IMR-90 (cell line): ENCODE measurements at regions not wholly inside any gene's neighbourhood (a gene's known extent, or its start where the extent isn't known, plus 50 kb on each side); places are given as distances from the start of the nearest gene placed in this dataset.
A peak's percentile ranks its signal among the peaks of the same experiment; 100 is the strongest.

Experiments used
- ATAC-seq: fragments of 200-7000 bp; cut with Tn5 transposase; 2 replicates; pipeline ENCODE4 v1.9.1; 2020; ENCODE audit warnings: low read depth, mild to moderate bottlenecking, moderate library complexity
- BruUV-seq: library from RNA; stranded (reverse); fragments of 400-500 nt; replicated peaks from 2 replicates; lab custom pipeline; 2021; lab: Mats Ljungman, UMichigan
- CTCF ChIA-PET: fragments of 300-600 bp; formaldehyde crosslinking; extraction: SDS; loops from one replicate; lab custom pipeline; 2021; ENCODE audit warnings: antibody characterized with exemption; lab: Yijun Ruan, JAX
- POLR2A ChIA-PET: fragments of 300-600 bp; sonication (Branson Sonifier 250); formaldehyde crosslinking; loops from one replicate; lab custom pipeline; 2022; ENCODE audit warnings: antibody characterized with exemption; ENCODE audit not compliant: unreplicated experiment; lab: Charles Lee
- DNase-seq: peaks from one replicate; pipeline ENCODE4 v3.0.0; 2013
- H2AFZ ChIP-seq: replicated peaks from 2 replicates; pipeline ENCODE3; 2013; ENCODE audit warnings: low read length, mild to moderate bottlenecking; ENCODE audit not compliant: poor library complexity
- H2AK5ac ChIP-seq: 2 replicates; pipeline ENCODE4 v1.6.1; 2013; ENCODE audit warnings: low read depth, low read length, inconsistent platforms
- H2AK9ac ChIP-seq: replicated peaks from 2 replicates; pipeline ENCODE3; 2013; ENCODE audit warnings: mild to moderate bottlenecking, low read depth, low read length, moderate library complexity; ENCODE audit not compliant: poor library complexity
- H2BK120ac ChIP-seq: 2 replicates; pipeline ENCODE4 v1.6.1; 2013; ENCODE audit warnings: low read depth, low read length, inconsistent platforms
- H2BK15ac ChIP-seq: 3 replicates; pipeline ENCODE4 v1.6.1; 2013; ENCODE audit warnings: low read depth, low read length, inconsistent platforms
- H2BK20ac ChIP-seq: 2 replicates; pipeline ENCODE4 v1.6.1; 2013; ENCODE audit warnings: low read depth, mild to moderate bottlenecking, inconsistent platforms, low read length, moderate library complexity
- H2BK5ac ChIP-seq: 2 replicates; pipeline ENCODE4 v1.6.1; 2013; ENCODE audit warnings: mild to moderate bottlenecking, low read depth, low read length, inconsistent platforms; ENCODE audit not compliant: poor library complexity, severe bottlenecking
- H3K14ac ChIP-seq: replicated peaks from 2 replicates; pipeline ENCODE4 v1.6.1; 2013; ENCODE audit warnings: low read depth, low read length, inconsistent platforms
- H3K18ac ChIP-seq: 2 replicates; pipeline ENCODE4 v1.6.1; 2013; ENCODE audit warnings: low read depth, low read length, control low read depth
- H3K23ac ChIP-seq: 2 replicates; pipeline ENCODE4 v1.6.1; 2013; ENCODE audit warnings: low read depth, low read length, inconsistent platforms
- H3K27ac ChIP-seq: 2 replicates; pipeline ENCODE4 v1.5.1; 2013; ENCODE audit warnings: mild to moderate bottlenecking, control low read depth, low read length; ENCODE audit not compliant: insufficient read depth
- H3K27me3 ChIP-seq: 2 replicates; pipeline ENCODE4 v1.6.1; 2013; ENCODE audit warnings: low read length; ENCODE audit not compliant: control insufficient read depth, insufficient read depth
- H3K36me3 ChIP-seq: 2 replicates; pipeline ENCODE4 v1.6.1; 2013; ENCODE audit warnings: low read length, mixed read lengths; ENCODE audit not compliant: control insufficient read depth, insufficient read depth
- H3K4ac ChIP-seq: 2 replicates; pipeline ENCODE4 v1.6.1; 2013; ENCODE audit warnings: low read depth, low read length, inconsistent platforms
- H3K4me1 ChIP-seq: 2 replicates; pipeline ENCODE4 v1.6.1; 2013; ENCODE audit warnings: low read length, mixed read lengths; ENCODE audit not compliant: control insufficient read depth, insufficient read depth
- H3K4me2 ChIP-seq: 2 replicates; pipeline ENCODE4 v1.6.1; 2013; ENCODE audit warnings: low read depth, mild to moderate bottlenecking, control low read depth, low read length, moderate library complexity
- H3K4me3 ChIP-seq: 2 replicates; pipeline ENCODE4 v1.5.1; 2013; ENCODE audit warnings: low read depth, mild to moderate bottlenecking, control low read depth, low read length, moderate library complexity; ENCODE audit not compliant: insufficient read depth
- H3K56ac ChIP-seq: 2 replicates; pipeline ENCODE4 v1.6.1; 2013; ENCODE audit warnings: low read length, inconsistent platforms; ENCODE audit not compliant: insufficient read depth; ENCODE audit errors: extremely low read depth
- H3K79me1 ChIP-seq, 2 experiments: 2 replicates each; pipeline ENCODE4 v1.6.1; 2013; ENCODE audit warnings: low read length in 2 of 2, inconsistent platforms in 1 of 2, low read depth in 1 of 2
- H3K9ac ChIP-seq: 2 replicates; pipeline ENCODE4 v1.6.1; 2013; ENCODE audit warnings: low read depth, low read length, control low read depth
- H3K9me1 ChIP-seq: 2 replicates; pipeline ENCODE4 v1.6.1; 2013; ENCODE audit warnings: low read length, inconsistent platforms; ENCODE audit not compliant: insufficient read depth
- H3K9me3 ChIP-seq: 2 replicates; pipeline ENCODE4 v1.6.1; 2013; ENCODE audit warnings: low read length; ENCODE audit not compliant: control insufficient read depth, insufficient read depth
- H4K20me1 ChIP-seq: 2 replicates; pipeline ENCODE4 v1.6.1; 2013; ENCODE audit warnings: low read length, inconsistent platforms; ENCODE audit not compliant: insufficient read depth
- H4K5ac ChIP-seq: 2 replicates; pipeline ENCODE4 v1.6.1; 2013; ENCODE audit warnings: mild to moderate bottlenecking, low read depth, low read length, control low read depth
- H4K8ac ChIP-seq, 2 experiments: 2 replicates each; pipeline ENCODE4 v1.6.1; 2013; ENCODE audit warnings: low read depth in 2 of 2, low read length in 2 of 2, control low read depth in 1 of 2, inconsistent platforms in 1 of 2
- H4K91ac ChIP-seq: 2 replicates; pipeline ENCODE4 v1.6.1; 2013; ENCODE audit warnings: low read depth, low read length, inconsistent platforms; ENCODE audit not compliant: insufficient read depth
- BHLHE40 ChIP-seq: fragments of 150-350 bp; IDR thresholded peaks from 2 replicates; pipeline ENCODE4 v1.6.1; 2016; ENCODE audit warnings: mild to moderate bottlenecking, low read depth, low read length
- CEBPB ChIP-seq: IDR thresholded peaks from 2 replicates; pipeline ENCODE4 v1.6.1; 2012; ENCODE audit warnings: low read depth, low read length, improper control_type of control experiment
- WGBS, 2 experiments: methylation state at CpG; one replicate each; pipeline versions ENCODE4 v1.1.5 to v1.1.7; 2013; ENCODE audit warnings: missing lambda C conversion rate in 2 of 2; ENCODE audit not compliant: insufficient read length in 1 of 2; ENCODE audit errors: extremely low coverage in 2 of 2; 5-methylcytosine and 5-hydroxymethylcytosine counted together
- dilution Hi-C: fragments of 300-500 bp; cut with HindIII; formaldehyde crosslinking; loops from one replicate; pipeline ENCODE4 v1.14.3; 2018; ENCODE audit warnings: low sequenced_read_pairs; ENCODE audit not compliant: unreplicated experiment
- in situ Hi-C: fragments of 300-500 bp; cut with MboI; formaldehyde crosslinking; loops from 3 replicates; pipeline ENCODE4 v1.14.3; 2019; ENCODE audit warnings: low sequenced_read_pairs, inconsistent platforms, mixed read lengths
- intact Hi-C: fragments of 100-400 bp; cut with micrococcal nuclease; formaldehyde crosslinking; loops from 2 replicates; pipeline ENCODE4 v1.10.0; 2022

- TF ChIP-seq BHLHE40 (no peak), CEBPB (peak; percentile 31; the same call in 1 of the 2 replicates)
- Histone ChIP-seq H3K14ac (no peak overlapping the region), H2BK20ac (no peak overlapping the region), H2BK15ac (no peak overlapping the region), H3K4me3 (no peak overlapping the region), H3K9ac (no peak overlapping the region), H3K9me3 (no peaks in the 10 kb centered on the region), H2BK5ac (no peak overlapping the region), H3K56ac (no peak overlapping the region), H3K79me1 (no peaks in the 10 kb centered on the region), H3K27ac (no peak overlapping the region), H3K36me3 (no peaks in the 10 kb centered on the region), H2AK5ac (no peak overlapping the region), H3K9me1 (no peaks in the 10 kb centered on the region), H2AK9ac (no peak overlapping the region), H3K23ac (no peak overlapping the region), H4K5ac (no peak overlapping the region), H4K8ac (no peak overlapping the region), H4K20me1 (no peaks in the 10 kb centered on the region), H4K91ac (no peak overlapping the region), H3K18ac (no peak overlapping the region), H2BK120ac (no peak overlapping the region), H3K4ac (no peak overlapping the region), H2AFZ (no peak overlapping the region), H3K4me2 (no peak overlapping the region), H3K27me3 (no peaks in the 10 kb centered on the region), H3K4me1 (no peaks in the 10 kb centered on the region)
- DNase-seq (no peak), ATAC-seq (no peak)
- POLR2A ChIA-PET: no interaction called here
- intact Hi-C loops: no loop called here
- dilution Hi-C loops: no loop called here
- CTCF ChIA-PET: no interaction called here
- BruUV-seq: no TSS peak
- in situ Hi-C loops: no loop called here
- WGBS, 2 experiments: no CpG with 5 or more reads among the region's 3 CpGs
These were observed 153.8 kb downstream of the AQP4 start for GRCh38 chr18:26711756-26712155.
